NCI-H1930 (cell line): ENCODE measurements at regions not wholly inside any gene's neighbourhood (a gene's known extent, or its start where the extent isn't known, plus 50 kb on each side); places are given as distances from the start of the nearest gene placed in this dataset.
"Not testable (repeated sequence)": the region's sequence is repeated elsewhere in the genome, so short reads cannot be mapped to it uniquely, and the experiment has no call there.

Source experiments
- DNase-seq, 2 experiments: peaks; one replicate each; lab custom pipeline; 2025; lab: John Stamatoyannopoulos, UW

GRCh38 chr4:57182132-57182874 lies 72.1 kb upstream of the IGFBP7 start:
- DNase-seq: no peak

DNA sequence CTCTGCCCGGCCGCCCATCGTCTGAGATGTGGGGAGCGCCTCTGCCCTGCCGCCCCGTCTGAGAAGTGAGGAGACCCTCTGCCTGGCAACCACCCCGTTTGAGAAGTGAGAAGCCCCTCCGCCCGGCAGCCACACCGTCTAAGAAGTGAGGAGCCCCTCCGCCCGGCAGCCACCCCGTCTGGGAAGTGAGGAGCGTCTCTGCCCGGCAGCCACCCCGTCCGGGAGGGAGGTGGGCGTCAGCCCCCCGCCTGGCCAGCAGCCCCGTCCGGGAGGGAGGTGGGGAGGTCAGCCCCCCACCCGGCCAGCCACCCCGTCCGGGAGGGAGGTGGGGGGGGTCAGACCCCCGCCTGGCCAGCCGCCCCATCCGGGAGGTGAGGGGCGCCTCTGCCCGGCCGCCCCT lies 63.0 kb upstream of the IGFBP7 start:
- DNase-seq: not testable (repeated sequence)

DNA sequence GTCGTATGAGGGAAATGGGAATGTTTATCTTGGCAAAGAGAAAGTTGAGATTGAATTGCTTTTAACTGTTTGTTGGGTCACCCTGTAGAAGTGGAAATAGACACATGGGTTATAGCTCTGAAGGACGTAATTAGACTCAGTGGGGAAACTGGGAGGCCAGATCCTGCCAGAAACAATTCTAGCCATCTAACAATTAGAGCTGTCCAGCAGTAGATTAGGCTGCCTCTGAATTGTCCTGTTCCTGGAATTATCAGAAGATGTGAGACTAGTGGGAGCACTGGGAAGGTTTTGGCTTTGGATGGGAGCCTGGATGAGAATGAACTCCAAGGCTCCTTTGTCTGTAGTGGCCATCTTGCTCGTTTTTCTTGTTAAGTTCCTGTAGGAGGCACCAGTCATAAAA lies 61.9 kb upstream of the IGFBP7 start:
- DNase-seq: no peak

DNA sequence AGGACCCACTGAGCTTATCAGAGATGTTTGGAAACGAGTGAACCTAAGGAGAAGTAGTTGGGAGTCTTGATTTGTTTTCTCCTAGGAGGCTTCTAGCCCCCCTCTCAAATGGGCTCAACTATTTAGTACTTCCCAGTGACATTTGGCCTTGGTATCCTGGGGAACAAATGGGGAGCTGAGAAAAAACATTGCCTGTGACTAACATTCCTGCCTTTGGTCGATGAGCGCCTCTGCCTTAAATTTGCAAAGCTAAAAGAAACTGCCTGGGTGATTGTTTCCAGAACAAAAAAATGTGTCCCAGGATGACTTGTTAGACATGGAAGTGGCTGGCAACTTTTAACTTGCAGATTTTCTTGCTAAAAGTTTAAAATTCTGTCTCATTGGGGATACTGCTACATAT lies 58.8 kb upstream of the IGFBP7 start:
- DNase-seq: no peak

DNA sequence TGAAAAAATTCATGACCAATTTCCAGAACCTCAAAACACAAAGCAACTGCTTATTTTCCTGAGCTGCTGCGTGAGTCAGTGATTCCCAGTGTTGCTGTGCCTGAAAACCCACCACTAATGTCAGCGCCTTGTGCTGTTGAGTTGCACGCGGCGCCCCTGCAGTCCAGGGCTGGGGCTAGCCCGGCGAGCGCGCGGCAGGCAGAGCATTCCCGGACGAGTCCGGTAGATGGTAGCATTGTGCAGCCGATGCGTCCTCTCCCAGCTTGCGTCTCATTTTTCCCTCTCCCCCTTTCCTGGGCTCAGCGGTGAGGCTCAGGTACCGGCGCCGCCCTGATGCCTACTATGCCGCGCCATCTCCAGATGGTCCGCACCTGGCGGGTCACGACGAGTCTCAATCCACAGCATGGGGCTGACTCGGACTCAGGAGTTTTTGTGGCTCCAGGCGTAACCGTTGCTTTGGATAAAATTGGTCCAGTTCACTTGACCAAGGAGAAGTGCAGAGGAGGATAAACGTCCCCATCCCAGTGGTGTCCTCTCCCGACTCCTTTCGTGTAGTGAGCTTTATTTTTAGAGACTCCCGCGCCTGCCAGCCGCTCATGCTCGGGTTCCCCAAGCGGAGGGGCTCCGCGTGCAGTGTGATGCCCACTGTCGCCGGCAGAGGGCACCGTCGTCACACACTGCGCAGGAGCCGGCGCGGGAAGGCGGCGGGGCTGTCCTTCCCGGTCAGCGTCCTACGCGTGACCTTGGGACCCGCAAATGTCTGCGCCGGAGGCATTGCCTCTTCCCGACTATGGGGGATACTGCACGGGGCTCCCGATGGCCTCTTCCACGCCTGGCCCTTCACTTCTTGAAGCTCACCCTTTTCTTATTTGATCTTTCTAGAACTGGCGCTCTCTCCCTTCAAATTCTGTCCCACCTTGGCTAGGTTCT lies 53.6 kb upstream of the IGFBP7 start:
- peak; percentile 47 to 58 for DNase-seq

DNA sequence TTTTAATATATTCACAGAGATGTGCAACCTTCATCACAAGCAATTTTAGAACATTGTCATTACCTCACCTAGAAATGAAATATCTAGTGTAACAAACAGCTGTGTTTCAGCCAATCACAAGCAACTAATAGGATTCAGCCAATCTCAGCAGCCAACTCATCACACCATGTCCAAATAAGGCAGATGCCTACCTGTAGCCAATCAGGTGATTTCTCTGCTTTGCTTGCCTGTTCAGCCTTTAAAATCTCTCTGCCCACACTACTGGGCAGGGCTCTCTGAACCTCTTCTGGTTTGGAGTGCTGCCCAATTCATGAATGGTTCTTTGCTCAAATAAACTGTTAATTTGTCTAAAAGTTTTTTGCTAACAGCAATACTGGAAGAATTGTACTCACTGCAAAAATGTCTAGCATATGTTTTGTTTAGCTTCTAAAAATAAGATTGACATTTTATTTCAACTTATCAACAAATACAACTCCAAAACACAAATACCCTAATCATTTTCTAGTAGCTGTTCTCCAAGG lies 52.4 kb upstream of the IGFBP7 start:
- DNase-seq: no peak
